HG02610 (cell line): ENCODE measurements at regions not wholly inside any gene's neighbourhood (a gene's known extent, or its start where the extent isn't known, plus 50 kb on each side); places are given as distances from the start of the nearest gene placed in this dataset.

Experiments used
- ATAC-seq: cut with Tn5 transposase; IDR thresholded peaks from one replicate; pipeline ENCODE4 v1.9.1; 2021; ENCODE audit warnings: mild to moderate bottlenecking, moderate library complexity; ENCODE audit not compliant: unreplicated experiment

DNA sequence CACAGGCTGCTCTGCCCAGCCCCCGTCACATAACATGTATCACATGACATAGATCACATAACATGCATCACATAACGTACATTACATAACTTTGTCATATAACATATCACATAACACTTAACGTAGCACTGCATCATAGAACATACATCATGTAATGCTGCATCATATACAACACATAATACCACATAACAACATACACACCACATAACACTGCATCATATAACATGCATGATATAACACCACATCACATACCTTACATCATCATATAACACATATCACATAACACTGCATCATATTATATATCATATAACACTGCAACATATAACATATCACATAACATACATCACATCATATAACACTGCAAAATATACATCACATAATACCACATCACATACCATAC lies 83.8 kb downstream of the AXIN2 start:
- ATAC-seq = no peak

DNA sequence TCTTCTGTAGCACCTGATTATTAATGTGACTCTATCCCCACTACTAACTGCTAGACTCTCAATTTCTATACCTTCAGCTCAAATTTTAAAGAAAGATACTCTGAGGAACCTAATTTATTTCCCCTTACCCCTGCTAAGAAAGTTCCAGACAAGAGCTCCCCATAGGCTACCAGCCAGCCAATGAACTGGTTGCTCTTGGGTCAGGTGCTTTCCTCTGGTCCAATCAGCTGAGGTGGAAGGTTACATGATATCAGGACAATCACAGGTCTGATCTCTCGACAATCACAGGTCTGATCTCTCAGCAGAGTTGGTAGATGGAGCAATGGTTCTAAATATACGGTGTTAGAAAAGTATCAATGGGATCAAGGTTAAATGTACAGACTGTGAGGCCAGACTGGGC lies 86.8 kb downstream of the AXIN2 start:
- ATAC-seq = no peak

DNA sequence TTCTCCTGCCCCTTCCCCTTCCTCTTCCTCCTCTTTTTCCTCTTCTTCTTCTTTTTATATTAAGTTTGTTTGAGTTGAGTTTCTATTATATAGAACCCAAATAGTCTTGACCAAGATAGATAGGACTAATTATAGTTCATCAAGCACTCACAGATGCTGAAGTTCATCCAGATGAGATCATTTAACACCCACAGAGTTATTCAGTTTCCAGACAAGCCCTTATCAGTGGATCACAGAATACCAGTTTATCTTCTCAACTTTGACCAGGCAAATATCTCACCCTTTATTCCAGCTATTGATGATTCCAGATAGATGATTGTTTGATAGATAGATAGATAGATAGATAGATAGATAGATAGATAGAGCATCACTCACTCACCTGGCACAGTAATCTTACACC lies 87.5 kb downstream of the AXIN2 start:
- ATAC-seq = no peak

DNA sequence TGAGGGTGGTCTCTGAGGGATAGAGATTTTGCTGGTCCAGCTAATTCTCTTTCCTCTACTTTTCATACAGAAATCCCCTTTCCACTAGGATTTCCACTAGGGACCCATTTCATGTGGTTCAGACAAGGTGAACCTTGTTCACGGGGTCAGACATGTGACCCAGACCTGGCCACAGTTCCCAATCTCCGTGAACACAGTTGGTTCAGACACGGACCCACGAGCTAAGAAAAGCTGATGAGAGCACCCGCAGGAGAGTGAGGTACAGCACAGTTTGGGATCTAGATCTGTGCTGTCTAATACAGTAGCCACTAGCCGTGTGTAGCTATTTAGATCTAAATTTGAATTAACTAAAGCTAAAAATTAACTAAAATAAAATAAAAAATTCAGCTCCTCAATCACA lies 88.1 kb downstream of the AXIN2 start:
- ATAC-seq = no peak

DNA sequence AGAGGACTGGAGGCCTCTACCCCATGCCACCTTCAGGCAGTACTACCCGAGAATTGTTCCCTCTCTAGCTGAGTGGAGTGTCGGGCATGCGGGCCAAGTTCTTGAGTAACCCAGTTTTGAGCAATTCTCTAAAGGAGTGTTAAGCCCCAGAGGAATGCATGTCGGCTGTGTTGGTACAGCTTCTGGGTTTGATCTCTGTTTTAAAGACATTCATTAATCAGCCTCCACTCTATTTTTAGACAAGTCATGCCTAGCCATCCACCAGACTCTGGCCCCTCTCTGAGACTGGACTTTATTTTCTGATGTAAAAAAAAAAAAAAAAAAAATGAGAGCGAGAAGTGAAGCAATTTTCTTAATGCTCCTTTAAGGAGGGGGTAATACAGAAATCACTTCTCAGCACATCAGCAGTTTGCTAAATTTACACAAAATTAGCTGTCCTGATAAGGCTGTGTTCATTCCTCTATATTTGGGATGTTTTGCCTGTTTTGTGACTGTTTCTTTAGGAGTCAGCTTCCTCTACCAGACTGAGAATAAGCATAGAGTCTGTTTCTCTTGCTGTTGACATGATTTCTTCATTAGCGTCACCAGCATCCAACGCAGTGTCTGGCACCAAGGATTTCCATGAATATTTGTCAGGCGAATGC lies 88.7 kb downstream of the AXIN2 start:
- no peak for ATAC-seq

DNA sequence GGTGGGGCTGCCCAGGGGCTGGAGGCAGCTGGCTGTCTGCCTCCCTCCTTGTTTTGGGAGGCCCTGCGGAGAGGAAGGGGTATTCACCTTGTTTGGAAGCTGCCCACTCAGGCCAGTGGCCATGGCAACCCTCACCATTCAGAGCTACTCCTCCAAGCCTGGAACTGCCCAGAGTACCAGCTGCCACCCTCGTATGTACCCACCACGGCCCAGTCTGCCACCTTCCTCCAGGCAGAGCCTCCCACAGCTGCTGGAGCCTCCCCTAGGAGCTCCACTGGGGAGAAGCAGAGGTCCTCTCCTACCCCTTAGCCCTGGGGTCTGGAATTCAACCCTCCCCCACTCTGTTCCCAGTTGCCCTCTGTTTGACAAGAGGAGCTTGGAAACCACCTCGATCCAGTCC lies 90.7 kb downstream of the AXIN2 start:
- ATAC-seq = no peak

DNA sequence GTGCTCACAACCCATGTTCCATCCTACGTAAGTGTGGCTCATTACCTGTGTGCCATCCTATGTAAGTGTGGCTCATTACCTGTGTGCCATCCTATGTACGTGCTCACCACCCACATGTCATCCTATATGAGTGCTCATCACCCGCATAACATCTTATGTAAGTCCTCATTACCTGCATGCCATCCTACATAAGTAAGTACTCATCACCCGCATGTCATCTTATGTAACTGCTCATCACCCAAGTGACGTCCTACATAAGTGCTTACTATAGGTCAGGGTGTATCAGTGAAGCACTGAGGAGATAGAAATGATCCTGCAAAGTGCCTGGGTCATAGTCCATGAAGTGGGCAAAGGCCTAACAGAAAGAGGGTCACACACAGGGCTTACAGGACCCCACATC lies 93.1 kb downstream of the AXIN2 start:
- no peak for ATAC-seq

DNA sequence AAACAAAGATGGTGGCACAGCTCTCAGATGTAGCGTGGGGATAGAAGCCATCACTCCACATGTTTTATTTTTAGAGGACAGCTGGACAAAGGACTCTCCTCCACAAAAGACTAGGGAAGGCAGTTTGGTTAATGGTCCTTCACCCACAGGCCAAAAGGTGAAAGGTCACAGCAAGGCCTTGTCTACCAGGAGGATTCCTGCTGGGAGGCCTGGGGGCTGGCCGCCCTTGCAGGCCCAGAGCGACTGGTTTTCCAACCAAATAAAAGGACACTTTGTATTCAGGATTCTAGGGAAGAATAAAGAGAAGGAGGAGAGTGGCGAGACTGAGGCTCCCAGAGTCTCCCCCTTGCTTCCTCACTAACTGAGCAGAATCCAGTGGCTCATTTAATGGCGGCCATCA lies 94.3 kb downstream of the AXIN2 start:
- ATAC-seq = no peak

DNA sequence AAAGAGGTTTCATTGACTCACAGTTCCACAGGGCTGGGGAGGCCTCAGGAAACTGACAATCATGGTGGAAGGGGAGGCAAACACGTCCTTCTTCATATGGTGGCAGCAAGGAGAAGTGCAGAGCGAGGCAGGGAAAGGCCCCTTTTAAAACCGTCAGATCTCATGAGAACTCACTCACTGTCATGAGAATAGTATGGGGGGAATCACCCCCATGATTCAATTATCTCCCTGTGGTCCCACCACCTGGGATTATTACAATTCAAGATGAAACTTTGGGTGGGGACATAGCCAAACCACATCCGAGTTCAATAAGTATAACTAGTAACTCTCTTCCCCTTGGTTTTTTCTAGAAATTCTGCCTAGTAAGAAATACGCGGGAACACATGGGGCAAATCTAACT lies 94.9 kb downstream of the AXIN2 start:
- no peak for ATAC-seq

DNA sequence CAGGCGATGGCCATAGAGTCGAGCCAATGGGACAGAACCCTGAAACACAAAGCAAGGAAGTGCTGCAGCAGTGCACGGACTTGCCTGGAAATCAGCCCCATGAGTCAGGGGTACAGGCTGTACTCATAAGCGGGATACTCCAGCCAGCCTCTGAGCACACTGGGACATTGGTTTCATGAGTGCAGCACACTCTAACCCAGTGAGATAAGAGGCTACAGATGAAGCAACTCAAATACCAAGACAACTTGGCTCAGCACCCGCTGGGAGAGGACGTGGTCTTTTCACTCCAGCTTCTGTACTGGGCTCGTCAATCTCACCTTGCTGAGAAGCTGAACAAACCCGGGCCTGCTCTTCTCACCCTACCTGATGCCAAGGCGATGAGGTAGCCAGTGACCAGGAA lies 98.2 kb downstream of the AXIN2 start:
- no peak for ATAC-seq

DNA sequence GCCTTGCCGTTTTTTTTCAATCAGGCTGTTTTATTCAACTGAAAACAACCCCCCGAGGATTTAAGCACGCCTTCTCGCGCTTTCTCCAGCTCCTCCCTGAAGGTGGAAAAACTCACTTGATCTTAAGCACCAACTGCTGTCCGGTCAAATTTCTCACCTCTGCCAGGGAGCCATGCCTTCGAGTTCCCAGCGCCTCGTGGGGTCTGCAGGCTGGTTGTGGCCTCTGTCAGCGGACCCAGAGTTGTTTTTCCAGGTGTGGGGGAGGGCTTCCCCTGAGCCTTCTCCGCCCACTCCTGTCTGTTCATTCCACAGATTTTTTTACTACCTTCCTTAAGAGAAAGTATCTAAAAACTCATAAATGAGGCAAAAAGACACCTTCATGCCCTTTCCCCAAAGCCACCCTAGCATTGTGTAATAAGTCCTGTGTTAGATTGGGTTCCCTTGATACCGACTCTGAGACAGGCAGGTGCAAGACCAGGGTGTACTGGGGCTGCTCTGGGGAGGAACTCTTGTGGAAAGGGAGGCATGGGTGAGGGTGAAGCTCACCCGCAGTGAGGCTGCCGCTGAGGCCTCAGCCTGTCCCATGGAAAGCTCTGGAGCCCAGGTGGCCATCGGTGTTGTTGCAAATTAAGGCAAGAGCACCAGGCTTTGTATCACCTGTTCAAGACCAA lies 101.6 kb downstream of the AXIN2 start:
- no peak for ATAC-seq

DNA sequence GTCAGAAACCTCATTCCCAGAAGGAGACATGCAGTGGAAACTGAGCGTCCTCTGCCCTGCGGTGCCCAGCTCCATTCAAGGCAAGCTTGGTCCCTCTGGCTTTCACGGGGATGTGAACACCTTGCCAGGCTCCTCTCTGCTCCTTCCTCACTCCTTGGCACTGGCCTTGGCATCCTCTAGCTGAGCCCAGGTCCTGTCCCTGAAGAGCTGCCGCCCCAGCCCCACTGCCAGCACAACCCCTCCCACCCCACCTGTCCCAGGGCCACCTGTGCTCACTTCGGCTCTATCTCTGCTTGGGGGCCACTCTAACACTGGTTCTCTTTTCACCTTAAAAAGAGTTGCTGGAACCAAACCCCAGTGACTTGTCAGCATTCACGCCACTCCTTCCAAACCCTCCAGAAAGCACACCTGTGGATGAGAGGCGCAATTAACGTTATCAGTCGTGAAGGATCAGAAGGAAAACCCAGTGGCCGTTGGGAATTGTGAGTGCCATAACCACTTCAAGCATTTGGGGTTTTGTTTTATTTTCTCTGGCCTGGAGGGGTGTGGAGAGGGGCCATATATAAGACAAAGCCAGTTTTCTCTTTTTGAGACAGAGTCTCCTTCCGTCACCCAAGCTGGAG lies 103.7 kb downstream of the AXIN2 start:
- ATAC-seq = no peak

DNA sequence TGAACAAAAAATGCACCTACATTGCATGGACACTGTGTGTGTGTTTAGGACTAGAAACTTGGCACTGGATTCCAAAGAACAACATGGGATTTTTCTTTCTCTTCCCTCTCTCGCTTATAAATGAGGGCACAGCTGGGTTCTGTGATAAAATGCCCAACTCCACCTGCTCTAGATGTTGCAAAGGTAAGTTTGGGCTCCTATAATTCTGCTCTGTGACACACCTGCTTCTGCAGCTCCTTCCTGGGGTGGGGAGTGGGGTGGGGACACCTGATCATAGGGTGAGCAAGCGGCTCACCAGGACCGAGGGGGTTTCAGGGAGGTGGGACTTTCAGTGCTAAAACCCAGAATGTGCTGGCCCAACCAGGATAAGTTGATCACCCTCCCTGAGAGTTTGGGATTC lies 104.3 kb downstream of the AXIN2 start:
- ATAC-seq = no peak

DNA sequence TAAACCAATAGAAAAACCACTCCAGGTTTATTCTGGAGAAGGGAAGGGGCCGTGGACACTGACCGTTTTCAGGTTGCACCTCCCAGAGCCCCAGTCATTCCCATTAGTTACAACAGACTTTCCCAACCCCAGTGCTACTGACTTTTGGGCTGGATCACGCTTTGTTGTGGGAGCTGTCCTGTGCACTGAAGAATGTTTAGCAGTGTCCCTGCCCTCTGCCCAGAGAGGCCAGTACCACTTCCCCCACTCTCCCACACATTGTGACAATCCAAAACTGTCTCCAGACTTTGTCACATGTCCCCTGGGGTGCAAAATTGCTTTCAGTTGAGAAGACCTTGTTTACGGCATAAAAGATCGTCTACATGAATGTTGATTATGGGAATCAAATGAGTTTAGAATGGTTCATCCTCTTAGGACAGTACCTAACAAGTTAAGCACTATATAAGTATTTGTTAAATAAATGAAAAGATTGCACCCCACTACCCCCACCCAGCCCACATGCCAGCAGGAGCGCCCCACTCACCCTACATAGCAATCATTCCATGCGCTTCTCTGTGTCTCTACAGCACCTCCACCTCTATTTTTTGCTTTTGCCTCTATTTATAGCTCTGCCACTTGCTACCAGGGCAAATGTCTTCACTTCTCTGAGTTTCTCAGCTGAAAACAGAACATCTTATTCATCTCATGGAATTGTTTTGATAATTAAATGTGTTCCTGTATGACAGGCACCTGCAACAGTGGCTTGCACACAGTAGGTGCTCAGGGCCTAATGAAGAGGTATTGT lies 104.9 kb downstream of the AXIN2 start:
- no peak for ATAC-seq

DNA sequence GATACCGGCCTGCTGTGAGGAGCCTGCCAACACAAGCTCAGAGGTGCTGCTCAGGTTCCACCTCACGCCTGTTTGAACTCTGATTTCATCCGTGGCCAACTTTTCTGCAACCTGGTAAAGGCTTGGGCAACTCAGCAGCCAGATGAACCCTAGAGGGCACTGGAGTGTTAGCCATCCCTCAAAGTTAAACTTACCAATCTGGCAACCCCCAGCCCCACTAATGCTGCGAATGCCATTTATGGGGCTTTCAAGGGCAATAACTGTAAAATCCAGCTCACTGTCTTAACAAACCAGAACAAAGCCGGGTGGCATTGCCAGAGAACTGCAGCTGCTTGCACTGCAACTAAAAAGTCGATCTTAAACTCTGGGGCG lies 105.5 kb downstream of the AXIN2 start:
- no peak for ATAC-seq

DNA sequence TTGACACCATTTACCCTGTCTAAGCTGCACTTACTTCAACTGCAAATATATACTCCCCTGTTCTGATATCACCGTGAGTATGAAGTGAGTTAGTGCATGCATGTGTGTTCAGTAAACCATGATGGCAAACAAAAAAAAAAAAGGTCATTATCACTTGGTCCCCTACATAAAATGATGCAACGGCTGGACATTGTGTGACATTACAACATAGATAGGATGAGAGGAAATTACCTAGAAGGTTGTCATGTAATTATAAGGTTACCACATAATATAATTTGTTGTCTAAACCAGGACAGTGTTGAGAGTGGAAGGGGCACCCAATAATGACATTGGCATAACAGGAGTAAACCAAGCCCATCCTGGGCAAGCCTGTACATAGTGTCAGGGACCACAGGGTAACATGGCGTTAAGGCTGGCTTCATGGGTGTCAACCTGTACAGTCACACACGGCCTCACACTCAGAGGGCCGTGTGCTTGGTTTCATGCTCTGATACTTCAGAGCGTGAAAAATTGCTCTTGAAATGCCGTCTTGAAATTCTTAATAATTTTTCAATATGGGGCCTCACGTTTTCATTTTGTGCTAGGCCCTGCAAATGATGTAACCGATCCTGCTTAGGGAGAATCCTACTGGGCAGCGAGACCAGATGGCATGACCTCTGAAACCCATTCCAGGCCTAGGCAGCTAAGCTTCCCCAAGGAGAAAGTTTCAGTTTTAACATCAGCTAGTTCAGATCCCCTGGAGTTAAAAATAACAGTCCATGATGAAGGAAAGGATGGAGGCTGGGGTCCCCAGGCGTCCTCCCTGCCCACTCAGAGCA lies 106.1 kb downstream of the AXIN2 start:
- no peak for ATAC-seq

DNA sequence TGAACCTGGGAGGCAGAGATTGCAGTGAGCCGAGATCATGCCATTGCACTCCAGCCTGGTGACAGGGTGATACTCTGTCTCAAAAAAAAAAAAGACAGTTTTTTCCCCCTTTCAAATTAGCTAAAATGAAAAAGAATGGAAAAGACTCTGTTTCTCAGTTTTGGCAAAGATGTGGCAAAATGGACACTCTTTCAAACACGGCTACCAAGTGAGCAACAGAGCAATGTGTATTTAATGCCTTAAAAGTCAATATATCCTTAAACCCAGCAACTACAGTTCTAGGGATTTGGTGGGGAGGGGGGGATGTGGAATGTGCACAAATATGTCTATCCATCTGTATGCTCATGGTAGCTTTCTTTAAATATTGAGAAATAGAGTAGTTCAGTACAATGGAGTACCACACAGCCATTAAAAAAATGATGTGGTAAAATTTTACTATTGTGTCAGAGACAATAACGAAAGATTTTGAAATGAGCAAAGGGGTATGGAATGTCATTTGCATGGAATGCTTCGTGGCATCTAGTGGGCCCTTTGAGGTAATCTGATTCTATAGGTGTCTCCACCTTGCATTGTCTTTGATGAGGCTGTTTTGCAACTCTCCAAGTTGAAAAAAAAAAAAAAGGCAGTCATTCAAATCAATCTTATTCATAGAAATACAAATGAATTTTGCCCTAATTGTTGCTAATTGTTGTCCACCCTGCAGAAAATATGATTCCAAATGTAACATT lies 108.1 kb downstream of the AXIN2 start:
- no peak for ATAC-seq

DNA sequence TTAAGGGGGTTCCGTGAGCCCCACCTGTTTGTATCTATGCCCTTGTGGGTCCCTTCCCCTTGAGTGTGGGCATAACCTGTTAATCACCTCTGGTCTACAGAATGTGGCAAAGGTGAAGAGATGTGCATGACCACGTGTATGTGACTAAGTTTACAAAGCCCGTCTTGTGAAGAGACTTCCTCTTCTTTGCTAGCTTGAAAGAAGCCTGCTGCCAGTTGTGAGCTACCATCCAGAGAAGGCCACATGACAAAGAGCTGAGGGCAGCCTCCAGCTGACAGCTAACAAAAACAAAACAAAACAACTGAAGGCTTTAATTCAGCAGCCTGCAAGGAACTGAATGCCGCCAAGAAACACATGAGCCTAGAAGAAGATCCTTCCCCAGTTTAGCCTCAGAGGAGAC lies 112.0 kb downstream of the AXIN2 start:
- ATAC-seq = no peak

DNA sequence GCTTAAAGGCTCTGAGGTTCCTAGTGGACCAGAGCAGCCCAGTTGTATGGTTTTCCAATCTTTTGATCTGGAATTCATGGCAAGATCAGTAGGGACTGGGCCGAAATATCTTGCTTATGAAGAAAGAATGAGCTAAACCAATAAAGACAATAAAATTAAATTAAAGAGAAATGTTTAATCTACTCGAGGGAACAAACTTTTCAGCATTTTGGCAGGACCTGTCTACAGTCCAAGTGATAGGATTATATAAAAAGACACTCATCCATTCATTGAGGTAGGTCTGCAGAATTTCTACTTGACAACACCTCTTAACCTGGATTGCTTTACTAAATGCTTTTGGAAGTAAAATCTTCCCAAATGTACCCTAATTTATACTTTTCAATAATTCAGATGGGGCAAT lies 113.6 kb downstream of the AXIN2 start:
- no peak for ATAC-seq

DNA sequence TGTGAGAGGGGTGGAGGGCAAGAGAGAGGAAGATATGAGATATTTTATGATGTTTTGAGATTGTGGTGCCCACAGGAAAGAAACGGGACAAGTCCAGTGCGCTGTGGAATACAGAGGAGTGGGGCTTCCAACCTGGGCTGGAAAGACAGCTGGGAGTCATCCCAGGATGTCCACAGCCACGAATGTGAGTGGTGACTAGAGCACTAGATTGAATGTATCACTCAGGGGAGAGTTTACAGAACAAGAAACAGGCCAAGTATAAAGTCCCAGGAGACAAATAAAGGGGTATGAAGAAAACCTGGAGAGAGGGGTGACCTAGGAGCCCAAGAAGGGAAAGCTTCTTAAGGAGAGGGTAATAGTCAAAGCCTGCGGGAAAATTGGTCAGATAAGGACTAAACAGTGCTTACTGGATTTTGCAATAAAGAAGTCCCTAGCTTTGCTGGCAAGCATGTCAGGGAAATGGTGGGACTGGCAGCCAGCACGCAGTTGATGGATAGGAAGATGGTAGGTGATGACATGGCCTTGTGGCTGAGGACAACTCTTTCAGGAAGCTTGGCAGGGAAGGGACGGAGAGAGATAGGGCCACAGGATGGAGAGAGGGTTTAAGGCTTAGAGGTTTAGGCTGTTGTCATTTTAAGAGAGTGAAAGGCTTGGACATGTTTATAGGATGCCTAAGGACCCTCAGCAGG lies 114.5 kb downstream of the AXIN2 start:
- no peak for ATAC-seq
